ENCODE measurements at regions not wholly inside any gene's neighbourhood (a gene's known extent, or its start where the extent isn't known, plus 50 kb on each side); places are given as distances from the start of the nearest gene placed in this dataset.

- TF ChIP-seq CTCF (conservative IDR thresholded peaks at IDR 0.05) (no peak), ZFX (IDR thresholded peaks at IDR 0.05) (no peak)
Measured at GRCh38 chr7:50832744-50833143, 50.0 kb upstream of the GRB10 start.

Measured in C4-2B (cell line).